HepG2 (cell line): ENCODE measurements at regions not wholly inside any gene's neighbourhood (a gene's known extent, or its start where the extent isn't known, plus 50 kb on each side); places are given as distances from the start of the nearest gene placed in this dataset.

Source experiments
- ATAC-seq: fragments of 200-7000 bp; cut with Tn5 transposase; 3 replicates; pipeline ENCODE4 v1.9.1; 2020; ENCODE audit warnings: mild to moderate bottlenecking, moderate library complexity
- BruUV-seq: library from RNA; stranded (reverse); fragments of 400-500 nt; replicated peaks from 2 replicates; lab custom pipeline; 2021; lab: Mats Ljungman, UMichigan
- CTCF ChIA-PET: fragments of 300-600 bp; formaldehyde crosslinking; extraction: SDS; loops from one replicate; lab custom pipeline; 2021; ENCODE audit warnings: low total read pairs, inconsistent platforms, low intra/inter-chr PET ratio; lab: Yijun Ruan, JAX
- POLR2A ChIA-PET: fragments of 350-600 bp; sonication (Branson Sonifier 250); formaldehyde crosslinking; loops from one replicate; lab custom pipeline; 2020; ENCODE audit warnings: antibody characterized with exemption, inconsistent platforms; lab: Yijun Ruan, JAX
- DNase-seq: peaks from one replicate; pipeline ENCODE4 v3.0.0-alpha.2; 2015; ENCODE audit warnings: low spot score
- FAIRE-seq: peaks from 3 replicates; lab custom pipeline; 2011; peaks lifted over from hg19 to GRCh38; lab: Jason Lieb, UNC
- H2AFZ ChIP-seq: one replicate; pipeline ENCODE4 v1.6.1; 2011; ENCODE audit warnings: low read length, inconsistent platforms
- H3K27ac ChIP-seq: fragments of 300-600 bp; 3 replicates; pipeline ENCODE4 v1.8.0; 2011; ENCODE audit warnings: mixed run types, mild to moderate bottlenecking, mixed read lengths, low read length, inconsistent platforms; ENCODE audit not compliant: insufficient read depth; ENCODE audit errors: extremely low read length
- H3K27me3 ChIP-seq, 2 experiments: fragments of 200-600 bp in 1 of 2; 2 replicates in 1 of 2; 3 replicates in 1 of 2; pipeline versions ENCODE4 v1.6.0 to v1.8.0; 2011; ENCODE audit warnings: low read length in 2 of 2, mild to moderate bottlenecking in 2 of 2, moderate library complexity in 2 of 2, inconsistent platforms in 1 of 2; ENCODE audit not compliant: insufficient read depth in 2 of 2, control insufficient read depth in 1 of 2
- H3K36me3 ChIP-seq, 2 experiments: fragments of 200-600 bp in 1 of 2; replicated peaks in 1 of 2; 2 replicates in 1 of 2; 3 replicates in 1 of 2; pipeline versions ENCODE4 v1.5.1 to v1.8.0; 2011; ENCODE audit warnings: low read length in 2 of 2, inconsistent platforms in 1 of 2; ENCODE audit not compliant: insufficient read depth in 2 of 2, control insufficient read depth in 1 of 2
- H3K4me1 ChIP-seq: 2 replicates; pipeline ENCODE4 v1.5.1; 2012; ENCODE audit warnings: low read length, inconsistent platforms; ENCODE audit not compliant: insufficient read depth
- H3K4me2 ChIP-seq: 2 replicates; pipeline ENCODE4 v1.6.0; 2011; ENCODE audit warnings: low read depth, low read length, inconsistent platforms
- H3K4me3 ChIP-seq, 3 experiments: fragments of 200-600 bp in 1 of 3; sonication (generic), shearing (Covaris generic) in 1 of 3; replicated peaks in 1 of 3; 2 replicates each; pipeline ENCODE4 v1.5.1; 2011 to 2016; ENCODE audit warnings: low read length in 3 of 3, inconsistent platforms in 2 of 3, low read depth in 2 of 3, mild to moderate bottlenecking in 2 of 3, control low read depth in 1 of 3, mixed read lengths in 1 of 3; ENCODE audit not compliant: insufficient read depth in 1 of 3
- H3K79me2 ChIP-seq: one replicate; pipeline ENCODE4 v1.6.1; 2011; ENCODE audit warnings: low read length, inconsistent platforms; ENCODE audit not compliant: insufficient read depth
- H3K9ac ChIP-seq: 2 replicates; pipeline ENCODE4 v1.6.0; 2011; ENCODE audit warnings: mild to moderate bottlenecking, low read depth, low read length, inconsistent platforms; ENCODE audit not compliant: insufficient read depth
- H3K9me3 ChIP-seq: 2 replicates; pipeline ENCODE4 v1.5.1; 2012; ENCODE audit warnings: mild to moderate bottlenecking, low read length
- H4K20me1 ChIP-seq: 2 replicates; pipeline ENCODE4 v1.6.0; 2011; ENCODE audit warnings: inconsistent platforms, mild to moderate bottlenecking, low read length, moderate library complexity; ENCODE audit not compliant: insufficient read depth
- AHR ChIP-seq: IDR thresholded peaks from 2 replicates; pipeline ENCODE4 v1.6.1; 2018; ENCODE audit warnings: missing genetic modification reagents, missing compliant biosample characterization
- CTCF ChIP-seq: sonication (generic); formaldehyde crosslinking; IDR thresholded peaks from 2 replicates; pipeline ENCODE4 v1.5.0; 2020; ENCODE audit warnings: mild to moderate bottlenecking, missing genetic modification reagents, moderate library complexity
- DDIT3 ChIP-seq: sonication (generic); formaldehyde crosslinking; IDR thresholded peaks from 2 replicates; pipeline ENCODE4 v1.4.0; 2020; ENCODE audit warnings: mild to moderate bottlenecking, missing genetic modification reagents
- POGZ ChIP-seq: sonication (generic); formaldehyde crosslinking; IDR thresholded peaks from 2 replicates; pipeline ENCODE4 v1.4.0; 2020; ENCODE audit warnings: mild to moderate bottlenecking, missing genetic modification reagents
- STAG1 ChIP-seq: sonication (generic); formaldehyde crosslinking; IDR thresholded peaks from 2 replicates; pipeline ENCODE4 v1.4.0; 2020; ENCODE audit warnings: missing genetic modification reagents
- ZNF543 ChIP-seq: sonication (generic); formaldehyde crosslinking; IDR thresholded peaks from 2 replicates; pipeline ENCODE4 v1.4.0; 2020; ENCODE audit warnings: mild to moderate bottlenecking, missing genetic modification reagents
- ZNF574 ChIP-seq: sonication (generic); formaldehyde crosslinking; IDR thresholded peaks from 2 replicates; pipeline ENCODE4 v1.4.0; 2020; ENCODE audit warnings: missing genetic modification reagents
- WGBS: methylation state at CpG from one replicate; pipeline ENCODE4 v1.1.6; 2017; ENCODE audit warnings: low lambda C conversion rate; 5-methylcytosine and 5-hydroxymethylcytosine counted together
- in situ Hi-C: cut with HindIII; loops from 2 replicates; pipeline ENCODE4 v1.10.0; 2017; ENCODE audit warnings: low pct_unique_long_range_greater_than_20kb; ENCODE audit not compliant: extremely low pct_ligation_motif_present
- intact Hi-C: fragments of 100-400 bp; cut with micrococcal nuclease; formaldehyde crosslinking; loops from one replicate; pipeline ENCODE4 v1.10.0; 2022; ENCODE audit not compliant: unreplicated experiment

GRCh38 chr12:83823386-83824045 lies 1089.1 kb downstream of the SLC6A15 start:
- Histone ChIP-seq H3K9me3 (peaks cover 20% of the 10 kb centered on the region), H3K27ac (no peak overlapping the region), H3K4me1 (no peaks in the 10 kb centered on the region), H3K4me3 (no peak overlapping the region), H3K27me3 (no peaks in the 10 kb centered on the region), H3K4me2 (no peak overlapping the region), H3K79me2 (no peaks in the 10 kb centered on the region), H4K20me1 (no peaks in the 10 kb centered on the region), H2AFZ (no peak overlapping the region), H3K36me3 (no peaks in the 10 kb centered on the region), H3K9ac (no peak overlapping the region)
- TF ChIP-seq DDIT3 (CRISPR knock-in tag) (no peak), ZNF543 (CRISPR knock-in tag) (no peak), AHR (CRISPR knock-in tag) (no peak), STAG1 (CRISPR knock-in tag) (peak; percentile 64), CTCF (CRISPR knock-in tag) (peak; percentile 42; the same call in 1 of the 2 replicates), ZNF574 (CRISPR knock-in tag) (peak; percentile 63), POGZ (CRISPR knock-in tag) (0 out of 2 replicates have a peak, but pooled peaks have one; percentile 19)
- BruUV-seq = no TSS peak
- in situ Hi-C loops (loop anchor here (25.0 kb wide), 1 partner anchor 1136 kb away; the partner anchor contains the start of gene TMTC2), intact Hi-C loops (loop anchor here (5.0 kb wide), 1 partner anchor 1296 kb away; no protein-coding TSS in a partner anchor)
- FAIRE-seq = no peak
- ChIA-PET POLR2A (no interaction called here), CTCF (interaction anchor here (1.2 kb wide), 1 partner anchor 1137 kb away, joined by 3 read pairs; no protein-coding TSS in a partner anchor)
- peak; percentile 87 for ATAC-seq
- DNase-seq = peak; percentile 27
- WGBS = 10% methylated on average over 4 of the region's 8 CpGs
